ENCODE measurements at regions not wholly inside any gene's neighbourhood (a gene's known extent, or its start where the extent isn't known, plus 50 kb on each side); places are given as distances from the start of the nearest gene placed in this dataset.

DNA sequence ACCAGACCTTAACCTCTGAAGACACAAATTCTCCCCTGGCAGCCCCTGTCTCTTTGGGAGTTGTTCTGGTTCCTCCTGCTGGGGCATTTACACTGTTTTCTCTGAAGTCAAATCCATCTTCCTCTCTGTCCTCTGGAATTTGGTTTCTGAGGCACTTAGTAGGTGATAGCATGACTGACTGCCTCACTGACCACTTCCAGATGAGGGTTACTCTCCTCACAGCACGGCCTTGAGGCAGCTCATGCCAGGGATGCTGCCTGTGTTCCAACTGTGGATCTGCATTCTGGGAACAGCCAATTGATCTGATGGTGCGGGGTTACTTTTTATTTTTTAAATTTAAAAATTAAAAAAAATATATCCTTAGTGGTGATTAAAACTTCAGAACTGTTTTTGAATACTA is 140.9 kb upstream of the ROPN1 start:
- Histone ChIP-seq H3K4me2 (ENCODE audit: extremely low read depth, insufficient read depth, low read length) (no peak overlapping the region), H3K27ac (ENCODE audit: insufficient read depth, low read length) (no peak overlapping the region), H4K20me1 (ENCODE audit: control insufficient read depth, extremely low read depth, insufficient read depth, low read length) (no peaks in the 10 kb centered on the region), H3K4me3 (replicated peaks in 1 of 4; ENCODE audit: control extremely low read depth in 1 of 4, insufficient read depth in 1 of 4, low read depth in 3 of 4, low read length in 4 of 4) (no peak overlapping the region), H3K9me3 (ENCODE audit: control insufficient read depth, insufficient read depth, low read depth, low read length) (no peaks in the 10 kb centered on the region), H3K4me1 (ENCODE audit: control insufficient read depth, extremely low read depth, insufficient read depth, low read length) (no peaks in the 10 kb centered on the region), H3K27me3 (ENCODE audit: control insufficient read depth, insufficient read depth, low read length) (no peaks in the 10 kb centered on the region), H3K9ac (ENCODE audit: insufficient read depth, low read length) (no peak overlapping the region), H3K79me2 (ENCODE audit: control insufficient read depth, insufficient read depth, low read length) (no peaks in the 10 kb centered on the region), H3K36me3 (ENCODE audit: control insufficient read depth, insufficient read depth, low read length) (no peaks in the 10 kb centered on the region), H2AFZ (ENCODE audit: low read length) (no peak overlapping the region)
- DNase-seq (ENCODE audit: low read depth in 2 of 2), result peak in 1 of 2 donors; percentile 33
- no peak for TF ChIP-seq EZH2 (IDR thresholded peaks at IDR 0.05; ENCODE audit: low read length, missing control alignments)
- TF ChIP-seq, protein P1, sequence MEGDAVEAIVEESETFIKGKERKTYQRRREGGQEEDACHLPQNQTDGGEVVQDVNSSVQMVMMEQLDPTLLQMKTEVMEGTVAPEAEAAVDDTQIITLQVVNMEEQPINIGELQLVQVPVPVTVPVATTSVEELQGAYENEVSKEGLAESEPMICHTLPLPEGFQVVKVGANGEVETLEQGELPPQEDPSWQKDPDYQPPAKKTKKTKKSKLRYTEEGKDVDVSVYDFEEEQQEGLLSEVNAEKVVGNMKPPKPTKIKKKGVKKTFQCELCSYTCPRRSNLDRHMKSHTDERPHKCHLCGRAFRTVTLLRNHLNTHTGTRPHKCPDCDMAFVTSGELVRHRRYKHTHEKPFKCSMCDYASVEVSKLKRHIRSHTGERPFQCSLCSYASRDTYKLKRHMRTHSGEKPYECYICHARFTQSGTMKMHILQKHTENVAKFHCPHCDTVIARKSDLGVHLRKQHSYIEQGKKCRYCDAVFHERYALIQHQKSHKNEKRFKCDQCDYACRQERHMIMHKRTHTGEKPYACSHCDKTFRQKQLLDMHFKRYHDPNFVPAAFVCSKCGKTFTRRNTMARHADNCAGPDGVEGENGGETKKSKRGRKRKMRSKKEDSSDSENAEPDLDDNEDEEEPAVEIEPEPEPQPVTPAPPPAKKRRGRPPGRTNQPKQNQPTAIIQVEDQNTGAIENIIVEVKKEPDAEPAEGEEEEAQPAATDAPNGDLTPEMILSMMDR (conservative IDR thresholded peaks at IDR 0.05 in 1 of 2, IDR thresholded peaks at IDR 0.05 in 1 of 2; ENCODE audit: low read depth in 1 of 2, low read length in 2 of 2), result no peak

DNA sequence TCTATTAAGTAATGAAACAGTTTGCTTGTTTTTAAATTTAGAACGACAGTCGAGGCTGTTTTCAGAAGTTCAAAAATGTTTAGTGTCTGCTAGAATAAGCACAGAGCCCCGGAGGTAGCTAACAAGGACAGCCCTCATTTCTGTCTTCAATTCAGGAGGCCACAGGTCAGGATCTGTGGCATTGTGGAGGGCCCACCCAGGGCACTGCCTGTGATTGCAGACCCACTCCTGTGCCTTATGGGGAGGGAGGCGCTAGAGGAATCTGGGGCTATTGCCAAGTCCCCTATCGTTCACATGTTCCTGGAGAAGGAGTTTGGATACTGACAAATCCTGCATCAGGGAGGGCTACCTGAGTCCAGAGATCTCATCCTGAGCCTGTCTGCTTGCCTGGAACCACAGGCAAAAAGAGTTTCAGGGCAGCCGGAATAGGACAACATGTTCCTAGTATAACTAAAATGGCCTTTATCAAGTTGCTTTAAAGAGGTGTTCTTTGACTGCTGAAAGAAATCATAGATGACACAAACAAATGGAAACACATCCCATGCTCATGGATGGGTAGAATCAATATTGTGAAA is 141.5 kb upstream of the ROPN1 start:
- no peak for DNase-seq (ENCODE audit: low read depth in 2 of 2)
- H4K20me1 ChIP-seq (ENCODE audit: control insufficient read depth, extremely low read depth, insufficient read depth, low read length), result no peaks in the 10 kb centered on the region
- H3K9me3 ChIP-seq (ENCODE audit: control insufficient read depth, insufficient read depth, low read depth, low read length), result no peaks in the 10 kb centered on the region
- TF ChIP-seq, protein P1 (conservative IDR thresholded peaks at IDR 0.05 in 1 of 2, IDR thresholded peaks at IDR 0.05 in 1 of 2; ENCODE audit: low read depth in 1 of 2, low read length in 2 of 2), result no peak
- TF ChIP-seq EZH2 (IDR thresholded peaks at IDR 0.05; ENCODE audit: low read length, missing control alignments), result no peak
- H3K4me1 ChIP-seq (ENCODE audit: control insufficient read depth, extremely low read depth, insufficient read depth, low read length), result no peaks in the 10 kb centered on the region
- H3K9ac ChIP-seq (ENCODE audit: insufficient read depth, low read length), result no peak overlapping the region
- no peak overlapping the region for H3K27ac ChIP-seq (ENCODE audit: insufficient read depth, low read length)
- no peaks in the 10 kb centered on the region for H3K79me2 ChIP-seq (ENCODE audit: control insufficient read depth, insufficient read depth, low read length)
- H2AFZ ChIP-seq (ENCODE audit: low read length), result no peak overlapping the region
- H3K27me3 ChIP-seq (ENCODE audit: control insufficient read depth, insufficient read depth, low read length), result no peaks in the 10 kb centered on the region
- no peak overlapping the region for H3K4me2 ChIP-seq (ENCODE audit: extremely low read depth, insufficient read depth, low read length)
- no peaks in the 10 kb centered on the region for H3K36me3 ChIP-seq (ENCODE audit: control insufficient read depth, insufficient read depth, low read length)
- no peak overlapping the region for H3K4me3 ChIP-seq (replicated peaks in 1 of 4; ENCODE audit: control extremely low read depth in 1 of 4, insufficient read depth in 1 of 4, low read depth in 3 of 4, low read length in 4 of 4)

DNA sequence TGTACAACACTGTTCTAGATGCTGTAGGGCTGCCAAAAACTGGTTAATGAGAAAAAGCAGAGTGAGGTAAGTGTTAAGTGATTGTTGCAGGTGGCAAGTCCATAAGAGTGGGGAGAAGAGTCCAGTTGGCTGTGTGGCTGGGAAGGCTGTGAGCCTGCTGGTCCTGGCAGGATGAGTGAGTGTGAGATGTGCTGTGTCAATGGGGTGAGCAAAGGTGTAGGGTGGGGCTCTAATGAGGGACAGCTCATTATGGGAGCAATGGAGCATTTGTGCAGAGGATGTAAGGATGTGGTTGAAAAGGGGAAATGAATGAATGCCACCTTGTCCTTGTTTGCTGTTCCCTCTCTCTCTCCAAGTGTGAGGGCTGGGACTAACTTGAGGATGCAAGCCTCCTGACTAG is 145.3 kb upstream of the ROPN1 start:
- no peak overlapping the region for H3K4me2 ChIP-seq (ENCODE audit: extremely low read depth, insufficient read depth, low read length)
- H3K9me3 ChIP-seq (ENCODE audit: control insufficient read depth, insufficient read depth, low read depth, low read length), result no peaks in the 10 kb centered on the region
- no peaks in the 10 kb centered on the region for H3K79me2 ChIP-seq (ENCODE audit: control insufficient read depth, insufficient read depth, low read length)
- H3K4me1 ChIP-seq (ENCODE audit: control insufficient read depth, extremely low read depth, insufficient read depth, low read length), result no peaks in the 10 kb centered on the region
- no peak for DNase-seq (ENCODE audit: low read depth in 2 of 2)
- no peak overlapping the region for H3K4me3 ChIP-seq (replicated peaks in 1 of 4; ENCODE audit: control extremely low read depth in 1 of 4, insufficient read depth in 1 of 4, low read depth in 3 of 4, low read length in 4 of 4)
- no peaks in the 10 kb centered on the region for H3K27me3 ChIP-seq (ENCODE audit: control insufficient read depth, insufficient read depth, low read length)
- no peak overlapping the region for H3K27ac ChIP-seq (ENCODE audit: insufficient read depth, low read length)
- H3K9ac ChIP-seq (ENCODE audit: insufficient read depth, low read length), result no peak overlapping the region
- no peak for TF ChIP-seq EZH2 (IDR thresholded peaks at IDR 0.05; ENCODE audit: low read length, missing control alignments)
- TF ChIP-seq, protein P1 (conservative IDR thresholded peaks at IDR 0.05 in 1 of 2, IDR thresholded peaks at IDR 0.05 in 1 of 2; ENCODE audit: low read depth in 1 of 2, low read length in 2 of 2), result no peak
- no peaks in the 10 kb centered on the region for H4K20me1 ChIP-seq (ENCODE audit: control insufficient read depth, extremely low read depth, insufficient read depth, low read length)
- no peak overlapping the region for H2AFZ ChIP-seq (ENCODE audit: low read length)
- no peaks in the 10 kb centered on the region for H3K36me3 ChIP-seq (ENCODE audit: control insufficient read depth, insufficient read depth, low read length)

Data from fibroblast of lung (primary cell).